ENCODE measurements at regions not wholly inside any gene's neighbourhood (a gene's known extent, or its start where the extent isn't known, plus 50 kb on each side); places are given as distances from the start of the nearest gene placed in this dataset.
"Not testable (repeated sequence)": the region's sequence is repeated elsewhere in the genome, so short reads cannot be mapped to it uniquely, and the experiment has no call there.

DNA sequence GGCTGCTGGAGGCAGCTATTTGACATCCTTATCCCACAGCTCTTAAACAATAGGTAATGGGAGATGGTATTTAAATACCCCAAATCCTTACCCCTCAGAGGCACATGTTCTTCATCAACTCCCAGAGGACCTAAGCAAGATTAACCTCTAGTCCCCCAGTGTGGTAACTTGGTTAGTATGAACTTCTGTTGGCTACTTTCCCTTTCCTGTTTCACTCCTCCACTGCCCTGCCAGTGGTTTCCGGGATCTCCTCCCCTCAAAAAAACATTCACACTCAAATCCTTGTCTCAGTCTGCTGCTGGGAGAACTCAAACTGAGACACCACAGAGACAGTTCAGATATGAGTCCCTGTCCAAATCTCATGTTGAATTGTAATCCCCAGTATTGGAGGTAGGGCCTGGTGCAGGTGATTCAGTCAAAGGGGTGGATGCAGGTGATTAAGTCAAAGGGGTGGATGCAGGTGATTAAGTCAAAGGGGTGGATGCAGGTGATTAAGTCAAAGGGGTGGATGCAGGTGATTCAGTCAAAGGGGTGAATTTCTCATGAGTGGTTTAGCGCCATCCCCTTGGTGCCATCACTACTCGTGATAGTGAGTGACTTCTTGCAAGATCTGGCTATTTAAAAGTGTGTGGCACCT is 335.0 kb upstream of the CTNNB1 start:
- no peak for DNase-seq

DNA sequence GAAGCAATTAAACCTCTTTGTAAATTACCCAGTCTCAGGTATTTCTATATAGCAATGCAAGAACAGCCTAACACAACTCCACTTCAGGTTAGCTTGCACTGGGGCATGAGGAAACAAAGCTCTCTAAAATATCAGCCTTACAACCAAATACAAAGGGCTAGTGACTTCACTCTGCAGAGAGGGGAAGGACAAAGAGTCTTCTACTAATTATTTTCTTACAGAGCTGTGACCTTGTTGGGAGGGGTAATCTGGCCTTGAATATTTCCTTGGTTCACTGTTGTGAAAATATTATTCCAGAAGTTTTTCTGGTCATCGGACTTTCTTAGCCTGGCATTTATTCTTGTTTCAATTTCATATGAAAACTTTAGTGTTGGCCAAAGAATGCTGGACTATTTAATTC is 334.4 kb upstream of the CTNNB1 start:
- DNase-seq = no peak

DNA sequence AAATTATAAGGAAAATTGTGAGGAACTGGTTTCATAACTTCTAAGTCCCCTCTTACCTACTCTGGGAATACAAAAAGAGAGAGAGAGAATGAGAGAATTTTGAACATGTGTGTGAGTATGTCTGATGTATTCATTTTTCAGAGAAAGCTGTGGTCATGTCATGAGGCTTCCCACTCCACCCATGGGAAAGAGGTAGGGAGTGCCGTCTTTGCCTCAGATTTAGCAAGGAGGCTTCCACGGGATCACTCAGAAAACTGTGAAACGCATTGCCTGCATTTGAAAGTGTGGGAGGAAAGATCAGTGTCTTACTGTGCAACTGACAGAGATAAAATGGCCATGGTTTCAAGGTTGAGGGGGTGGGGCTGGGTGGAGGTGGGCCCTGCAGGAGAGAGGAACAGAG is 331.5 kb upstream of the CTNNB1 start:
- DNase-seq = no peak

DNA sequence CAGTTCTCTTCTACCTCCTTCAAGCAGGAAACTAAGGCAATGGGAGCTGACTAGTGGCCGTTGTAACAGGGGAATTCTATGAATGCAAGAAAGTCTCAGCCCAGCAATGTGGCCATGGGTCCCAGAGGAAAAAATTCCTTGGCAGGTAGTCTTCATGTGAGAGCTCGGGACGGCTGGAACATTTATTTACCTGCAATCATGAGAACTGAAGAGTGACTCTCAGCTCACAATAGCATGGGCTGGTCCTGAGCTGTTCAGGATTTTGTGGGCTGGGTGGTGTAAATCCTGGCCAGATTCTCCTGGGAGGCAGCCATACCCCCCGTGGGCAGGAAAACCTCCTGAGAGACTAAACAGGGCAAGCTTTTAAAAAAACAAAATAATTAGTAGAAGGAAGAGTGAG is 330.3 kb upstream of the CTNNB1 start:
- no peak for DNase-seq

DNA sequence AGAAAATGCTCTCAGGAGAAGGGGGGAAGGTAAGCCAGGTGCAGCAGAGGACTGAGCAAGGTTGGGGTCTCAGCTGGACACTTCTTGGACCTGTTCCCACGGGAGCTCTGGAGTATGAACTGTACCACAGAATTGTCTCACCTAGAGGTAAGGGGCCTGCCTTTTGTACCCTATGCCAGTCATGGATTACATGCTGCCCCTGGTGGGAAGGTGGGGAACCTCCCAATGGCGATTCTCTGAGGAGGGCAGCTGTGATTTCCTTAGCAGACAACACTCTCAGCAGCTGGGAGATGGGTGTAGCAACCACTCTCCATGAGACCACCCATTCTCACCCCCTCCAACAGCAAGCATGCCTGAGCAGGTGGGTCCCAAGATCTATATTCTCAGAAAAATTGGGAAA is 329.4 kb upstream of the CTNNB1 start:
- DNase-seq = no peak

DNA sequence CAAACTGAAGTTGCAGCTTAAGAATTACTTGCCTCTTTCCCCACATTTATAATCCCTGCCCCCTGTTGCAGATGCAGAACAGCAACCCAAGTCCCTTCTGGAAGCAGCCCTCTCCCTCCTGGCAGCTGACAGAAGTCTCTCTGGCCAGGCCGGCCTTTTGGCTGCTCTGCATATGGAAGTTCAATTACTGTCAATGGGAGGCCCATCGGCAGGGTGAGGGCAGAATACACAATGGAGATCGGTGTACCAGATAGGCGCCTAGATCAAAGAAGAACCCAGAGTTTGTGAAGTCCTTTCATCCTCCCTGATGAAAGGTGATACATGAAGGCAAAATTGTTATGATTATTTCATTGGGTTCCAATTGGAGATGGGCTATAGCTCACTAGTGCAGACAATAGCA is 327.9 kb upstream of the CTNNB1 start:
- DNase-seq = no peak

DNA sequence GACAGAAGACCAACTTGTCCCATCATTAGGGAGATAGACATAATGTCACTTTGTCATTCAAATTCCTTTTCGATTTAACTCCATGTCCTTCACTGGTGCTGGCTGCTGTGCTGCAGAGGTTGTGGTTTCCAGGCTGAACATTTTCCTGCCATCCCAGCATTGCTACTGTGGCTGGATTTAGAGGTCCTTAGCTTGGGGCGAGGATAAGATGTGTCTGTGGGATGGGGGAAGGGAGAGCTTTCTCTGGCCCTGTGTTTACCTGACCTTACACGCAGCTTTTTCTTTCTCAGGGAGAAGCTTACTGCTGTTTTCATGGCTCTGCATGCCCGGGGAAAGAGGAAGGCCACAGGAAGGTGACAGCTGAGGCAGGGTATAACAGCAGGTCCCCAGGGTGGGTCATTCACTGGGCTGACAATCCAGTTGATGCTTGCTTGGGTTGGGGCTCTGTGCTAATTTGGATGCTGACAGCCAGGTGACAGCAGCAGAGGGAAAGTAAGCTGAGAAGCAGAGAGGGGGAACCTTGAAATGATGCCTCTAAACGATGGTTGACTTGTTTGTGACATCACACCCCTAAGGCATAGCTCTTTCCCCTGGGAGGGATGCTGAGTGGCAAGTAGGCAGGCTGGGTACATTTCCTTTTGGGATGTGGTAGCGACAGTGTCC is 326.9 kb upstream of the CTNNB1 start:
- DNase-seq = no peak

DNA sequence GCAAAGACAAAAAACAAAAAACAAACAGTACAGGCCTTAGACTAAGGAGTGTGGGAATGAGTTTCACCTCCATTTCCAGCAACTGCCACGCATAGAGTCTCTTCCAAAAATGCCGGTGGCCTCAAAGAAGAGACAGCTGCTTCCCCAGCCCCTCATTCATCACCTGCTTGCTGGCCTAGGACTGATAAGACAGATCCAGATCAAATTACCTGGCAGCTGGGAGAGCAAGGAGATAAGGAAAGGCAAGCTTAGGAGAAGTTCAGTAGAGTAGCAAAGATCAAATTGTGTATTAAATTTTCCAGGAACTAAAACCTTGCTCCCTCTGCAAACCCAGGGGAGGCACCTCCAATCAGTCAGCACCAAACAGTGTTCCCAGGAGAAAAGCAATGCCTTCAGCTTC is 325.8 kb upstream of the CTNNB1 start:
- no peak for DNase-seq

DNA sequence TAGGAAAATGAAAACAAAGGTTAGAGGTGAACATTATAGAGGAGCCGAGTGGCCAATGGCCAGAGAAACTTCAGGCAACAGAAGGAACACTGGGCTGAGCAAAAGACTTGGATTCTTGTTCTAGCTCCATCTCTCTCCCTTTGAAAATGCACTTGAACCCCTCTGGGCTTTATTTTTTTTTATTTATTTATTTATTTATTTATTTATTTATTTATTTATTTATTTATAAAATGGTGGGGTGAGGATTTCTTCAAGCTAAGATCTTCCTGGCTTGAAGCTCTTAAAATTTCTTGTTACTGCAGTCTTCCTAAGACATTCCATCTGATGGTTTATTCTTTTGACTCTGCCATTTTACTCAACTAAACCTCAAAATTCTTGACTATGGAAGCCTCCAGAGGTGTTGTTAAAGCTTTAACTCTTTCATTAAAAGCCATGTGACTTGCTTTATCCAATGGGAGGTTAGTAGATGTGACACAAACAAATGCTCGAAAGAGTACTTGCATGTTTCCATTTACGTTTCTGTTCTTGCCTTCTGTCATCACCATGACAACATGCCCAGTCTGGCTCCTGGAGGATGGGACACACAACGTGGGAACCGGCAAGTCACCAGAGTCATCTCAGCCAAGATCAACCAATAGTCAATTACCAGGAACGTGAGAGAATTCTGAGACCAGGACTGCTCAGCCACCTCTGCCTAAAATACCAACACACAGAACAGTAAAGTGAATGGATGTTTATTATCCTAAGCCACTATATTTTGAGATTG is 325.2 kb upstream of the CTNNB1 start:
- DNase-seq = no peak

DNA sequence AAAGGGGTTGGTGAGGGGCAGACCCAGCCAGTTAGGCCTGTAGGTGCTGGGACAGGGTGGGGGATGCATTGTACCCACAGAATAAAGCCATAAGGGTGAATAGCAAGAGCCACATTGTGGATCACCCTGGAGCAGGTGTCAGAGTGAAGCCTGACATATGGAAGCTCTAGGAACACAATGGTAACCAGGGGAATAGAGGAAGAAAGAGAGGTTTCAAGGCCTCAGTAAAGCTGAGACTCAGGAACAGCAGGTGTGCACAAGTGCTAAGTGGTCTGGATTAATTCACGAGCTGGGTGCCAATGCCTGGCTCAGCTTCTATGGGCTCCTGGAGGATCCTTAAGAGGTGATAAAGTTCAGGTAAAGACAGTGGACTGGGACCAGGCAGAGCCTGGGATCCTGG is 323.7 kb upstream of the CTNNB1 start:
- DNase-seq = no peak

DNA sequence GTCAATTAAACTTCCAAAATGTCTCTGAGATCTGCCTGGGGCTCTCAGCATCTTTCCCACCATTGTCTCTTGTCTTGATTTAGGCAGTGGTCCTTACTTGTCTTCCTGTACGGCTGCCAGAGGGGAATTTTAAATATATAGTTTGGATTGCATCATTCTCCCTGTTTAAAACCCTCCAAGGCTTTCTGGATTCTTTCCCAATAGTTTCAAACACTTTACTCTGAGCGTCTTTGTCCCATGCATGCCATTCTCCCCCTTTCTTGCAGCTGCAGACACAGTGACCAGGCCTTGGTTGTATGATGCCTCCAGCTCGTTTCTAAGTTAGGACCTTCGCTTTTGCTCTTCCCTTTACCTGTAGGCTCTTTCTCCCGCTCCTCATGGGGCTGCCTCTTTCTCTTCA is 323.3 kb upstream of the CTNNB1 start:
- no peak for DNase-seq

DNA sequence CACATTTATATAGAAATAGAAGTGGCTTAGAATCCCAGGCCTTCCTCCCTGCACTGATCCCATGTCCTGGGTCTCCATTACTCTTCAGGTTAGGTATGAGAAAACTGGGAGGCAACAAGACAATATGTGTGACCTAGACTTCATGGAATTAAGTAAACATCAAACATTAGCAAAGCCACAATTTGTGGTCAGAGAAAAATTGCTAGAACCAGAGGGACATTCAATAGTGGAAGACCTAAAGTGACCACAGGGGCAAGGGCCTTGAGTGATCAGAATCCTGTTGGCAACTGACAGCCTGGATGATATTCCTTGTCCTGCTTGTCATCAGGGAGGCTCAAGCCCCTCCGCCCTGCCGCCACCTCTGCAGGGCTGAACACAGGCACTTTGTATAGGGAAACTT is 322.8 kb upstream of the CTNNB1 start:
- no peak for DNase-seq

DNA sequence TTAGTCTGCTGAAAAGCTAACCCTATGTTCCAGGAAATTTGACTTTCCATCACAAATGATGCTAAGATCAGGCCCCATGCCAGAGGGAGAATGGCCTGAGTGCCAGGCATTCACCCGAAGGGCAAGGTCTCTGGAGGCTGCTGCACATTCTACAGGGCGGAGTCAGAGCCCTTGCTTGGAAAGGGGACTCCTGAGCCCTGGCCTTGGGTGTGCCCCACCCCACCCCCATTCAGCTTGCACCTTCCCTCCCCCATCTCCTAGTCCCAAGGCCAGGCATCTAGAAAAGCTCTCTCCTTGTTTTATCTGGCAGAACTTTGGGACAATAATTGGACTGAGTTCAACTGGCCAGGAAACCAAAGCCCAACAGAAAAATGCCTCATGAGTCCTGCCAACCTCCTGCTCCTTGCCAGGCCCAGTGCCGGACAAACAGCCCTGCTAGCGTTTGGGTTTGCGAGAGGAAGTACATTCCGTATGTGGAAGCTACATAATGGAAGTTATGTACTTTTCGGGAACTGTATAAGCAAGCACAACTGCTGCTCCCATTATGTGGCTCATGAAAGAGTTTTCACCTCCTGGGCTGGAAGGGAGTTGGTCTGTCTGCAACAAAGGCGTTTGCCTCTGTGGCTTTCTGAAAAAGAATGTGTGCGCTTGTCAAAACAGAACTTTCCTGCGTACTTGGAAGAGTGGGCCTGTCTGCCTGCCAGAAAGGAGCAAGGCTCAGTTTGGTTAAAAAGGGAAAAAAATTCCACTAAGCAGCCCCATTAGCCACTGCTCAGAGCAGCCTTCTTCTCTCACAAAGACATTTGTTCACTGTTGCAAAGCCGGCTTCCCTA is 321.5 kb upstream of the CTNNB1 start:
- DNase-seq = no peak

DNA sequence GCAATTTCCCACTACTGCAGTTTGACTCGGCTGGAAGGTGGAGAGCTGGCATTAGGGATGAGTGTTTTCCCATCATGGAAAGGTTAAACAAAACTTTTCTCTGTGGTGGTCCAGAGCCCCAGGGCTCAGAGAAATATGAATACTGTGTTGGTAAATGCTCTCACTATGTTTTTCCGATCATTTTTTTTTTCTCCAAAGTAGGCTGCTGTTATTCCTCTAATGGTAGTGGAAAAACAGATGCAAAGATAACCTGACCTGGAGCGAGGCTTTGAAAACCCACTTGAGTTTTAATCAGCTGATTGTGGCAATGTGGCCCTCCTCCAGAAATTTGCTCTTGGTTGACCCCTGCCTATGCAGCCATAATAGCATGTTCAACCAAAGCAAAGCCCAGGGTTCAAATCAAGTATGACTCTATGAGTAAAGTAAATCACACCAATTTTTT is 320.8 kb upstream of the CTNNB1 start:
- no peak for DNase-seq

DNA sequence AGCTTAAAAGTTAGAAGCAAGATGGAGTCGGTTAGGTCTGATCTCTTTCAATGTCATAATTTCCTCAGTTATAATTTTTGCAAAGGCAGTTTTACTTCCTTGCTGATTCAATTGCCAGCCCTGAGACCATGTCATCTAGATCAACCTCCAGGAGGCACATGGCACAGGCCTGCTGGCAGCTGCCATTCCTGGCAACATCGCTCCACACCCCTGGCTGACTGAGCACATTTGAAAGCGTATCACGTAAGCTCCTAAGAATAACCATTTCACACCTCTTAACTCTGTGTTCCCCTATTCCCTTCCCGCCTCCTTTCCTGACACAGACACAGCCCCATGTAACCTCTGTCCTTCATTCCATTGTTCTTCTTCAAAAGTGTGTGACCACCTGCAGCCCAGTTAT is 313.9 kb upstream of the CTNNB1 start:
- DNase-seq = no peak

DNA sequence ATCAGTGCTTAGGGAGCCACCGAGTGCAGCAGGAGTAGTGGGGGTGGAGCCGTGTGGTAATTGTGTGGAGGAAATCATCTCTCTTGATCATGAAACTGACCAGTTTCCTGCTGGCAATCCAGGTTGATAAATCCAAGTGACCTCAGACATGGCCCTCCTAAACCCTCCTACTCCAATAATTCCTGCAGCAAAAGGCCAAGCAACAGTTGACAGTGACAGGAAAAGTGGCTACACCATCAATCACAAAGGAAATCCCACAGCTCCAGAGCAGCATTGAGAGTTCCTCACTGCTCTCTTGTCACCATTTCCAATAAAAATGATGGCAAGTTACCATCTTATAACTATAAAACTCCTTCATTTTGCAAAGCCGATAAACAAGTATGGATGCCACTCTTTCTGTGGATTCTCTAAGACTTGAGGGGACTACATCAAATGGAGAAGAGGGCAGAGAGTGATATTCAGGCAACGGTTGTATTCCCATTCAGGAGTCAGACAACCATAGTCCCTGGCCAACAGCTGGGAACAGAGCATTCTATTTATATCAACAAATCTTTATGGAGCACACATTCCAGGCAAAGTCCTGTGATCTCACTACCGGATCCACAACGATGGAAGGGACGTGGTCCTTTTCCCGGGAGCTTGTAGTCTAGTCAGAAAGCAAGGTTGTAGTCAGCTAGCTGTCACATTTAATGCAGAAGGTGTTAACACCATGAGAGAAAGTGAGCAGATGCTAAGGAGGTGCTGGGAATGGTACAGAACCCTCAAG is 312.5 kb upstream of the CTNNB1 start:
- no peak for DNase-seq

DNA sequence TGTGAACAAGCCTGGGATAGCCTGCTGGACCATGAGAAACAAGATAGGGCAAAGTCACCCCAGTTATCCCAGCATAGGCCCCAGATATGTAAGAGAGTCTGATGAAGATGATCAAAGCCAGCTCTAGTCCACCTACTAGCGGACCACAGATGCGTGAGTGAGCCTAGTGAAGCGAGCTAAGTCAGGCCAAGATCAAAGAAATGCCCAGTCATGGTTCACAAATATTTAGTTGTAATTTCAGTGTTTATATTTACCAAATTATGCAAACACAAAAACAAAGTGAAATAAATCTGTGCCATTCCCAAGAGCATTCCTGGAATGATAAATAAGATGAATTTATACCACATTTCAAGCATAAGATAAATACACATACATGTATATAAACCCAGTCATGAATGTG is 308.1 kb upstream of the CTNNB1 start:
- DNase-seq = no peak

DNA sequence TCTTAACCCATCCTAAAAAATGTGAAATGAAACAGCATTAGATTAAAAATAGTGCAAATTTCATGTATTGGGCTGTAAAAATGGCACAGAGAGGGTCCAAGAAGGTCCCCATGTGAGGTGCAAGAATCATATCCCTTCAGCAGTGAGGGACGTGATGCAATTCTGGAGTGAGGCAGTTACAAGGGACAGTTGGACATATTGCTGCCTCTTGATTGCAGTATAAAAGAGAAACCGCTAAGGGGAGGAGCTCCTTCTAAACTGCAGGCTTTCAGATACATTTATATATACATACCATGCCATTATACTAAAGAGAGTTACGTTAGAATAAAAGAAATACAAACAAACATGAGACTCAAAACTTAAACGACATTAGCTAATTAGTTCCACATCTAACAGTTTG is 304.2 kb upstream of the CTNNB1 start:
- no peak for DNase-seq

DNA sequence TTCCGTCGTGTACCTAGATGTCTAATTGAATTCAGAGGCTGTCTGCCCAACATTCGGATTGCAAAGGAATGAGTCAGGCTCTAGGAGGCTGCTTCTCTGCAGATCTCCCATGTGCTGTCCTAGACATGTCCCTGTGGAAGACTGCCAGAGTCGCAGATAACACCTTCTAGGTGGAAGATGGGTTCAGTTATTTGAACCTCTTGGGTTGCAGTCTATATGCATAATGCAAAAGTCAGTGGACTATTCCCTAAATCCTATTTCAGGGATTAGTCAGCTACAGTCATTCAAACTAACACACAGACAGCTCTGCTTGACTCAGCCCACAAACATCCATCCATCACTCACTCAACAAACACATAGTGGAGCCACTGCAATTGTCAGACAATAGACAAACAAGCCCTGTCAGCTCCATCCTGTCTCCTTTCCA is 300.0 kb upstream of the CTNNB1 start:
- DNase-seq = no peak

DNA sequence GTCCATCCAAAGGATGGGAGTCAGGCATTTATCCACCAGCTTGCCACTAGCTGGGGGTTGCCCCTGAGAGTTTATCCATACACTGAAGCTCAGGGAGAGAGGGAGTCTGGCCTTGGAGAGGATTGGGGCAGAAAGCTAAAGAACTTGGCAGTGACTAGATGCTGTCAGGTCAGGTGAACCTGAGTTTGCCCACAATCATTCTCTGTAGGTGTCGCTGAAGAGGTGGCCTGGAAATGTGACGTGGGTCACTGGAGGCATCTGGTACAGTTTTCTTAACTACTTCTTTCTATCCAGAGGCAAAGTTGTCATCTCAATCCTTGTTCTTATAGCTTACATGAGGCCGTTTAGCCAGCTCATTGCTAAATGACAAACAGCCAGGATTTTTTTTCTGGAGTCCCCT is 298.0 kb upstream of the CTNNB1 start:
- no peak for DNase-seq

DNA sequence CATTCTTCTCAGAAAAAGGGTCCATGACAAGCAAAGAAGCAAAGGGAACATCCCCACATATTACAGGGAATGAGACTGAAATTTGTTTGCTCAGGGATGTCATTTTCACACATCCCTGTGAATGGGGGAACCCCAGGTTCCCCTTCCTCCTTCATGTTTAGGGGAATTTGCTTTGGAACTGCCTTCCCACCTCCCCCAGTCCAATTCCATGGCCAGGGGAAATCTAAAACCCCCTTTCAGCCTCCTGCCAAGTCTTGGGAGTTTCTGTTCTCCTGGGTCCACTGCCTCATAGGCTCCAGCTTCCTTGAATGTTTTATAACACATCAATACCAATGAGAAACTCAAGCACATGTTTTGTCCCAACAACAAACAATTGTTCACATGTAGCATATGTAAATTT is 297.5 kb upstream of the CTNNB1 start:
- no peak for DNase-seq

DNA sequence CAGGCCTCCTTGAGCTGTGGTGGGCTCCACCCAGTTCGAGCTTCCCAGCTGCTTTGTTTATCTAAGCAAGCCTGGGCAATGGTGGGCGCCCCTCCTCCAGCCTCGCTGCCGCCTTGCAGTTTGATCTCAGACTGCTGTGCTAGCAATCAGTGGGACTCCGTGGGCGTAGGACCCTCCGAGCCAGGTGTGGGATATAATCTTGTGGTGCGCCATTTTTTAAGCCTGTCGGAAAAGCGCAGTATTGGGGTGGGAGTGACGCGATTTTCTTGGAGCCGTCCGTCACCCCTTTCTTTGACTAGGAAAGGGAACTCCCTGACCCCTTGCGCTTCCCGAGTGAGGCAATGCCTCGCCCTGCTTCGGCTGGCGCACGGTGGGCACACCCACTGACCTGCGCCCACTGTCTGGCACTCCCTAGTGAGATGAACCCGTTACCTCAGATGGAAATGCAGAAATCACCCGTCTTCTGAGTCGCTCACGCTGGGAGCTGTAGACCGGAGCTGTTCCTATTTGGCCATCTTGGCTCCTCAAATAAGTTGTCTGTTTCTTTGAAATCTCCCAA is 291.3 kb upstream of the CTNNB1 start:
- not testable (repeated sequence) for DNase-seq
